ENCODE measurements at regions not wholly inside any gene's neighbourhood (a gene's known extent, or its start where the extent isn't known, plus 50 kb on each side); places are given as distances from the start of the nearest gene placed in this dataset.
A peak's percentile ranks its signal among the peaks of the same experiment; 100 is the strongest.

DNA sequence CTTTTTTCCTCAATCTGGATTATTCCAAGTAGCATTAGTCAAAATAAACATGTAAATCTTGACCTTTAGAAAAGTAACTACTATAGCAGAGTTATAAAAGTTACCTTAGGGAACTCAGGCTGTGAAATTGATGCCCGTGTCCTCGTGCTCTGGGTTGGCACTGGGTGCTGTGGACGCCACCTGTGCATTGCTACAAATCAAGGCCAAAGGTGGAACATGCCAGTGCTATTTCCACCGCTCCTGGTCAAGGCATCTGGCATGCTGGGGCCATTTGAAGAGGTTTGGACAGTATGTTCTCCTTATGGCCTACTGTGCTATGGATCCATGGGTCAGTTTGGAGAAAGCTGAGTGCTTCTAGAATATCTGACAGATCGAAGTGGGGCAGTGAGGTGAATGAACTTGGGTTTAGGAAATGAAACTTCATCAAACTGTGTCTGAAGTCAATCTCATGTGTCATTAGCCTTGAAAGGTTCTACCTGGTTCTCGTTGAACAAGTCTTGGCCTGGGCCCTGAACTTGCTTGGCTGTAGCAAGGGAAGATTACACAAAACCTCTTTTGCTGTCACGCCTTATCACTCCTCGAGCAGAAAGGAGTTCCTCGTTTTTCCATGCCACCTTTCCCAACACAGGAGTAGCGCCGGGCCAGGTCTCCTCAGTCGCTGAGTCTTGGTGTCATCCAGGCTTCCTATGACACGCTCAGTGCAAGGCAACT lies 397.6 kb upstream of the RGMA start:
- no peak for DNase-seq (ENCODE audit: low read depth, low spot score)

DNA sequence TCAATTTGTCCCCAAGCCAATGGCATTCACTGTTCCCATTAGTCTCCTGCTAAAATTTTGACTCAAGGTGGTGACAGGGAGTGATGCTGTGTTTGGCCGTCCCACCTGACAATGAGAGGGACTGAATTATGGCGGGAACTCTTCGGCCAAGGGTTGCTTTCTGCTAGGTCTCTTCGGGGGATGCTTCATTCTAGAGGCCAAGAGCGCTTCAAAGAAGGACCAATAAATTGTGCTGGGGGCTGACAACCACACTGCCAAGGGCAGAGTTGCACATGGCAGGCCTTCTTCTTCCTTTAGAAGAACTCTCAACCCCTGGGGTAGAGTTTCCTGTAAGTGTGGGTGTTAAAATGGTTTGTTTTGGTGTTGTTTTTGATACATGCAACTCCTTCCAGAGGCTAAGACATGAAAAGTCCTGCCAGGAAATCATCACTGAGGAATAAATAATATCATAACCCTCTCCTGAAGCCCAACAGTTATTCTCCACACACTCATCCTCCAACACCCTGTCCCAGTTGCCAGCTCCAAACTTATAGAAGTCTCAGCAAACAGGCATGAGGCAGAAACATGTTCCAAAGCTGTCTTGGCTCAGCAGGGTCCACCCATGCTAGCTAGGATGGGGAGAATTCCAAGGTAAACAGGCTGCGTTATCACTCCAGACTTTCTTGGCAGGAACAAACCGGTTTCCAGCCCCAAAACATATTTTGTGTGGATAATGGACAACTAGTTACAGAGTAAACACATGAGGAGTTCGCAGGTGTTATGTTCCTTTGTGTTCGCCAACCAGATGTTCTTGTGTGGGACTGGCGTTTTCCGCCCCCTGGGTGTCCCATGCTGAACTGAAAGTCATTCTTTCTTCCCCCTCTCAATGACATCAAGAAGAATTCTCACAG lies 396.7 kb upstream of the RGMA start:
- DNase-seq (ENCODE audit: low read depth, low spot score): no peak

DNA sequence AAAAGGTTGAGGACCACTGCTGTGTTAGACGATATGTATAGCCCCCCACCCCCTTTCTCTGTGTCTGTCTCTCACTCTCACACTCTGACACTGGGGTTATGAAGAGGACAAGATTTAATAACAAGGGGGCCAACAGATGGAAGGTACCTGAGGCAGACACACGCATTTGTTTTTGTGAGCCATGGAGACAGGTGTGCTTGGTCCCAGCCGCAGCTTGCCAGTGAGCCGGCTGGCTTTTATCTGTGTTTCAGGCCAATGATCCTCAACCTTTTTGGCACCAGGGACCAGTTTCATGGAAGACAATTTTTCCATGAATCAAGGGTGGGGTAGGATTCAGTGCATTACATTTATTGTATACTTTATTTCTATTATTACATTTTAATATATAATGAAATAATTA lies 394.9 kb upstream of the RGMA start:
- no peak for DNase-seq (ENCODE audit: low read depth, low spot score)

DNA sequence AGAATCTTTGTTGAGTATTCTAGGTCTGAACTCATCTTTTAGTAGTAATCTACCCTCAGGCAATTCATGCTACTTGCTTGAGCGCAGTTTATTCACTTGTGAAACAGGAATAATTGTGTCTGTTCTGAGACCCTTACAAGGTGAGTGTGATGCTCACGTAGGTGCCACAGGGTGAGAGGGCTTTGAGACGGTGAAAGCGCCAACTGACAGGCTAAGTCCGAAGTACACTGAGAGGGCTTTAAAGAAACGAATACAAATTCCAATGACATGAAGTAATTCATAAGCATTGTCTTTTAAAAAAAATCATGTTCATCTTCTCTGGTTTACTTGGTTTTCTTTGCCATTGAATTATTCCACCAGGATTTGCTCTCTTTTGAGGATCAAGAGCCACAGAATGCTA lies 393.7 kb upstream of the RGMA start:
- no peak for DNase-seq (ENCODE audit: low read depth, low spot score)

DNA sequence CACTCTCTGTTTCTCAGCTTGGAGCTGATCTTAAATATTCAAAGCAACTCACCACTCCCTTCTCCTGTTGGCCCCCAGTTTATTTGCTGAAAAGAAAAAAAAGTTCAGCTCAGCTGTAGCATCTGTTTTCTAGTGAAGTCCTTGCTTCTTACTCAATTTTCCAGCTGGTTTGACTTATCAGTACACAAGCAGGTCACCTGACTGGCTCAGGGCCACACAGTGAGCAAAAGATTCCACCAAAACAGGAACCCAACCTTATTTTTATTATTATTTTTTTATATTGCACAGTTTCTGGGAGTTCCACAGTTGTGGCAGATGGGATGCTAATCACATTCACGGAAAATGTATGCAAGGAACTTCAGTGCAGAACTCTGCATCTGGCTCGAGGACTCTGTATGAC lies 390.7 kb upstream of the RGMA start:
- DNase-seq (ENCODE audit: low read depth, low spot score): no peak

DNA sequence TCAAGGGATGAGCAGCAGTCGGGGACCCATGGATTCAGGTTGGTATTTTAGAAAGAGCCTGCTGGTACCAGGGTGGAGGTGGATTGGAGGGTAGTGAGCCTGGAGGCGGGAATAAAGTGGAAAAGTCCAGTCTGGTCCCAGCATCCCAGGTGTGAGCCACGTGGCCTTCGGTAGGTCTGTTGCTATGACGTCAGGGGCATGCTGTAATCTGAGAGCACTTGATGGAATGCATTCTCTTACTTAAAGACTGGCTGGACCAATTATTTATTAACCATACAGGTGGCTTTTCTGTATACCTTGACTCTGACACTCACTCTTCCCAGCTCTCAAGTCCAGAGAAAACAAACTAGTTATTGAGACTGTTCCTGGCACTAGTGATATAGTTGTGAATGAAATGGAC lies 389.9 kb upstream of the RGMA start:
- DNase-seq (ENCODE audit: low read depth, low spot score): peak; percentile 38

DNA sequence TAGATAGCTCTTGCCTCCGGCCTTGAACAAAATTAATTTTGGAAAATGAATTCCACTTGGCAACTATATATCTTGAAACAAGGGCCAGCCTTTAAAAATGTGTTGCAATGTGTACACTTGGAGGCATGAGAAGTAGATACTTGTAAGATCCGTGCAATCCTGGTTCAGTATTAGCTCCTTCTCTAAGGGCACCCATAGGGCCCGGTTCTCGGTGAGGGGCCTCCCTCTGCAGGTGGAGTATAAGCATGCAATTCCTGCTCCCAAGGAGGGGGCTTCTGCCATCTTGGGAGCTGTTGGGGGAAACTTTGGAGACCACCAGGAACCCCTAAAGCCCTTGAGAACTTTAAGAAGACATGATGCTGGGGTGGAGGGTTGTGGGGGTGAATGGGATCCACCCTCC lies 388.7 kb upstream of the RGMA start:
- no peak for DNase-seq (ENCODE audit: low read depth, low spot score)

DNA sequence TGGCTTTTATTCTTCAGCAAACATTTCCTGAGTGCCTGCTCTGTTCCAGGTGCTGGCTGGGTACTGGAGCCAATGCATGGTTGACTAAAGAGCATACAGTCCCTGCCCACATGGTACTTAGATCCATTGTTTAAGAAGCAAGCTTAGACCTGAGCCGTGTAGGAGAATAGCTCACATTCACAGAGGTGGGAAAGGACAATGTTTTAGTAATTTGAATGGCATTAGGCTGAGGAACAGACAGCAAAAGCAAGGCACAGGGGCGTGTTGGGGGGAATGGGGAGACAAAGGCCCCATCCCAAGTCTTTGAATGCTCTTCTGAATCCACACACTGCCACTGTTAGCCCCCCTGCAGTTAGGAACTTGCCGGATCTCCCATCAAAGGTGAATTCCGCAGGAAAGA lies 388.2 kb upstream of the RGMA start:
- peak; percentile 88 for DNase-seq (ENCODE audit: low read depth, low spot score)

DNA sequence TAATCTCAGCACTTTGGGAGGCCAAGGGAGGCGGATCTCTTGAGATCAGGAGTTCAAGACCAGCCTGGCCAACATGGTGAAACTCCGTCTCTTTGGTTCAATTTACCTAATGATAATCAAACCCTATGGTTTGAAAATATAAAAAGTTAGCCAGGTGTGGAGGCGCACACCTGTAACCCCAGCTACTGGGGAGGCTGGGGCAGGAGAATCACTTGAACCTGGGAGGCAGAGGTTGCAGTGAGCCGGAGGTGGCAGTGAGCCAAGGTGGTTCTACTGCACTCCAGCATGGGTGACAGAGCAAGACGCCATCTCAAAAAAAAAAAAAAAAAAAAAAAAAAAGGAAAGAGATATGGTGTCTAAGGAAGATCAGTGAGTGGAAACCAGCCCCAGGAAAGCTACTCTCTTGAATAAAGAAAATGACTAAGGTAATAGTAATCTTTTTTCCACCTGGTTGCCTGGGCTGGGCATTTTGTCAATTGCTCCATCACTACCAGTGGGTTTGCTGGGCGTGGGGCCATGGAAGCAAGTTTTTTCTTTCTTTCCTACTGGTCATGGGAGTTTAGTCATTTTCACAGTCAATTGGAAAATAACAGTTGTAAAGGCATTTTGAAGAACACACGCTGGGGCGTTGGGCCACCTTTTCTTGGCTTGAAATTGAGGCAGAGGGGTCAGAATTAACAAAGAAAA lies 387.6 kb upstream of the RGMA start:
- no peak for DNase-seq (ENCODE audit: low read depth, low spot score)

DNA sequence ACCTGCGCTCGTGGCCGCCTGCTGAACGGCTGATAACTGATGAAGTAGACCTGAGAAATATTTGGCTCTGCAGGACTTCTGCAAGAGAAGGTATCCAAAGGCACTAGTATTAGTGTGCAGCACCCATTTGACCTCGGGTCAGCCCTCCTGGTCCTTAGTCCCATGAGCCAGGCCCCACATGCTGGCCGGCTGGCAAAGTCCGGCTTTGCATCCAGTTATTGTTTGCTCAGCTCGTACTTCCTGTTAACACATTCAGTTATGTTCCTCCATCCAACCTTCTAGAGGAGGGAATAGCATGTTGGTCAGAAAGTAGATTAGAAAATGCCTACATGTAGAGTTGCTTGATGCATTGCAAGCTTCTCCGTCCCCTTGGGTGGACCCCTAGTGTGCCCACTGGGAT lies 385.7 kb upstream of the RGMA start:
- no peak for DNase-seq (ENCODE audit: low read depth, low spot score)

DNA sequence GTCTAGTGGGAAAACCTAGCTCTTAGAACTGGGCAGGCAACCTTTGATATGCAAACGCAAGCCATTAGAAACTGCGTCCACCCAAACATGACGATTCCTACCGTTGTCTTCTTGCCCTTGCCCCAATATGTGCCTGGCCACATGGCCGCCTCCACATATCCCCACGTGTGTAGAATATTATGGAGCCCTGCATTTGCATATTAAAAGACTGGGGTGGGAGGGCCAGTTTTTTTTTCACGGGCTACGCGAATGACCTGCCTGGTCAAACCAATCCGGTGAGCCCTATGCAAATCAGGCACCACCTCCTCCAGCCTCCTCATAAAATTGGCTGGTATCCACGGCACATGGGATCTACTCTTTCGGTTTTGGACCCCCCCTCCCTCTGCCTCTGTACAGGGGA lies 381.0 kb upstream of the RGMA start:
- DNase-seq (ENCODE audit: low read depth, low spot score): peak; percentile 83

DNA sequence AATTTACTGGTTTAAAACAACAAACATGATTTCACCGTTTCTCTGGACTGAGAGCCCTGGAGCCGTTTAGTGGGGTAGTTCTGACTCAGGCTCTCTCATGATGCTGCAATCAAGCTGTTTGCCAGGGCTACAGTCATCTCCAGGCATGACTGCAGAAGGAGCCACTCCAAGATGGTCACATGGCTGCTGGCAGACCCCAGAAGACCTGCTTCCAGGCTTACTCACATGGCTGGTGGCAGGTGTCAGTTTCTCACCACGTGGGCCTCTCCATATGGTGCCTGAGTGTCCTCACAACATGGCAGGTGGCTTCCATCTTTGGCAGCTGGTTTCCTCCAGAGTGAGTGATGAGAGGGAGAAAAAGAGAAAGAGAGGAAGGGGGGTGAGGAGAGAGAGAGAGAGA lies 378.3 kb upstream of the RGMA start:
- DNase-seq (ENCODE audit: low read depth, low spot score): no peak

DNA sequence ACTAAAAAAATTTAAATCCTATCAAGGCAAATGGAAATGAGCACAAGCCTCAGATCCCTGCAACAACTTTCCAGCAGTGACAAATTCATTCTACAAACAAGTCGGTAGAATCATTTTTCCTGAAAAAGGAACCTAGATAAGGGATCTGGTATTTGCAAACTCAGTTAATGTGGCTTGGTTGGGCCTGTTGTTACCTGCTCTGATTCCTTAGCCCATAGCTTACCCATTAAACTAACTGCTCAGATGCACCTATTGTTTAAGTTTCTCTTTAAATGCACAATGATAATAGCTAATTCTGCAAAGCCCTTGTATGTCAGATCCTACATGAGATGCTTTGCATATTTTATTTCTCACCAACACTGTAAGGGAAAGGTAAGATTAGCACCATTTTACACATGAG lies 377.4 kb upstream of the RGMA start:
- no peak for DNase-seq (ENCODE audit: low read depth, low spot score)

DNA sequence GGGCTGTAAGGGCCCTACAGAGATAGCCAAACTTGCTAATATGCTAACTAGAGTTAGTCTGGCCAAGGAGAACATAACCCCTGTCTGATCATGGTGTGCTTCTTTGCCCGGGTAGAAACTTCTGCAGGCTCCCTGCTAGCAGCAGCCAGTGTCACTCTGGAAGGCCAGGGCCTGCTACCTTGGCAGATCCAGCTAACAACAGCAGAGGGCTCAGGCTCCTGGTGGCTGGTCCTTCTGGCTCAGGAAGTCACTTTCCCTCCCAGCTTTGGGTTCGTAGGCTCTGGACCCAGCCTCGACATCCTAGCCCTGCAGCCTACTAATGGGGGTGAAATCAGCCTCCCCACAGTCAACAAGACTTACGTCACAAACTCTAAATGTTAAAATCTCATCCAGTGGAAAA lies 373.7 kb upstream of the RGMA start:
- no peak for DNase-seq (ENCODE audit: low read depth, low spot score)

DNA sequence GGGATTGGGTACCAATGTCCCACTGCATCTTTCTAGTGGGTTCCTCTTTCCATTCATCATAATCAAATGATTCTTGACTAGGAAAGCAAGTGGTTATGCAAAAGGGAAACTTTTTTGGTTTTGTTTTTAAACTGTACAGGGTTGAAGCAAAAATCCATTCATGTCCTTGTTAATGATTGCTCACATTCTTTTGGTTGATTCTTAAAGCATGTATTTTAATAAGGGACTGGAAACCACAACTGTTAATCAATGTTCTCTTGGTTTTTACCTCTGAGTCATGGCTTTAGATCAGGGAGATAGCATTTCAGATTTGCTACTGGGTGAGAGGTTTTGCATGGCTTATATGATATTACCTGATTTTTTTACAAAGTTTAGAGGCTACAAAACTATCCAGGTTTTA lies 371.7 kb upstream of the RGMA start:
- no peak for DNase-seq (ENCODE audit: low read depth, low spot score)

DNA sequence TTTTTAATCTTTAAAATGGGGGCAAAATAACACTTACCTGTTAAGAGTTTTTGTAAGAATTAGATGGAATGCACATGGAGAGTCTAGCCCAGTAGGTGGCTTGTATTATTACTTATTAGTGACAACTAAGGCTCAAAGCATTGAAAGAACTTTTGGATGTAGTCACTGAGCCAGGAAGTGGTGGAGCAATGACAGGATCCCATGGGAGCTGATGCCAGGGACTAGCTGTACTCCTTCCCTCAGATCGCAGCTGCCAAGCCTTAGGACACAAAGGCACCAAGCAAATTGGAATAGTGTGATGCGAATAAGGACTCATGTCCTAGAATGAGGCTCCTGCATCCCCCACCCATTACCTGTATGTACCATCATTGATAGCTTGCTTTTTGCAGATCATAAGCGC lies 370.4 kb upstream of the RGMA start:
- DNase-seq (ENCODE audit: low read depth, low spot score): no peak

DNA sequence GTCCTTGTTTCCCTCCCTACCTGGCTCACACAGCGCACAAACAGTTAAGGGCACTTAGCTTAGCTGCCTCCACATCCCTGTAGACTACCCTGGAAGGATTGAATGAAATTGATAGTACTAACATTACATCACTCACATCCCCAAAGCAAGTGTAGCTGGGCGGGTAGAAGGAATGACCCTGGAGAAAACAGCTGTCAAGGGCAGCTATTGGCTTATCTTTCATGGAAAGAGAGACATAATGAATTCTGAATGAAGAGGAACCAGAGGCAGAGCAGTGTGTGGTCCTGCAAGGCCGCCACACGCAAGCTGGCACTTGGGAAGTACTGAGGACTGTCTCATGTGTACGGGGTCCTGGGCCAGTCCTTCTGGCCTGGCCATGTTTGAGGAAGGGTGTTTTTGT lies 369.6 kb upstream of the RGMA start:
- no peak for DNase-seq (ENCODE audit: low read depth, low spot score)

DNA sequence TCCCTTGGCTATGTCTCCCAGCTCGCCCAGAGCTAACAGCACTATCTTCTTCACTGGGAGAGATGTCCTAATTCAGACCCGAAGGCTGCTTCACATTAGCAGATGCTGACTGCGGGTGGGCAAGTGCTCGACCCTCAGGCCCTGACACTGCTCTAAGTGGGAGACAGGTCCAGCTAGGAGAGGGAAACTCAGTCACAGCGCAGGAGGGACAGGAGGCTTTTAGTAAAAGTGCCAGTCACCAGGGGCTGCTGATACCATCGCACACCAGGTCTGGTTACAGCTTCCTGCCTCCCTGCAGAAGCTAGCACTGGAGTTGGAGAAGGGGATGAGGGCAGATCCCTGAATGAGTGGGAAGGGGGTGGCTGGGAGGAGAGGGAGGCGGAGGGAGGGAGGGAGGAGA lies 365.8 kb upstream of the RGMA start:
- no peak for DNase-seq (ENCODE audit: low read depth, low spot score)

DNA sequence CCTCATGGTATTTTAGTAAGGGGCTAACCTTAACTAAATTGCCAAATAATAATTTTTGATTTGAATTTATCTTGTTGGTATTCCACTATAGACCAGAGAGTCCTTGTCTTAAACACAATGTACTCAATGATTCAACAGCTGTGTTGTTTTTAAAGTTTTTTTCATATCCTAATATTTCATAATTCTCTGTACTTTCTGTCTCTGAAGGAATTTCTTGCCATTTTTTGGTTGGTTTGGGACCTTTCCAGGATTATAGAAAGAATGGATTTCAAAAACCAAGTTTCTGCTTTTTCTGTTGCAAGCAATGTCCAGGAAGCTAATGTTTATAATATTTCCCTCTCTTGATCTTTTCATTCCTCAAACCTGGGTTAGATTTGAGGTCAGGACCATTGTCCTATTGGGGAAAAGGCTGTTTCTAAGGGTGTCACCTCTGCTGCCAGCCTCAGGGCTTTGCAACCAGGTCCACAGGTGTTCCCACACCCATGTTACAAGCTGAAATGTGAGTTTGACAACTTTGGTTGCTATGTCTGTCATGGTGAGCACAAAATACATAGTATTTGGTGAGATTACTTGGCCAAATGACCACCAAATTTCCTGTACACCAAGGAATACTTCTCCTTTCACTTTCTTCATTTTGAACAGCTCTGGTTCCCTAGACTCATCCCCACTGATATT lies 363.7 kb upstream of the RGMA start:
- DNase-seq (ENCODE audit: low read depth, low spot score): no peak

DNA sequence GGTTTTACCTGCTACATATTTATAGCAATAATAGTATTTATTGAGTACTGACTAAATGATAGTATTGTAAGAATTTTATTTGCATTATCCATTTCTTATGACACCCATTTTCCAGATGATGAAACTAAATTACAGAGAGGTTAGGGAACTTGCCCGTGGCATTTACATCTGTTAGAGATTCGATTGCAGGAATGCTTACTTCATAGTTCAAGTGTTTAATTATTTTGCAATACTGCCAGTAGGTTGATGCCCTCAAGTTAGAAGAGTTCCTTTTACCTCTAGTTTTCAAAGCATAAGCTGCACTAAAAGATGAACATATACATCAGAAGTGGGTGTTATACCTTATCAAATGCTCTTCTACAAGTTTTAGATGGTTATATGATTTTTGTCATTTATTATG lies 362.8 kb upstream of the RGMA start:
- no peak for DNase-seq (ENCODE audit: low read depth, low spot score)

DNA sequence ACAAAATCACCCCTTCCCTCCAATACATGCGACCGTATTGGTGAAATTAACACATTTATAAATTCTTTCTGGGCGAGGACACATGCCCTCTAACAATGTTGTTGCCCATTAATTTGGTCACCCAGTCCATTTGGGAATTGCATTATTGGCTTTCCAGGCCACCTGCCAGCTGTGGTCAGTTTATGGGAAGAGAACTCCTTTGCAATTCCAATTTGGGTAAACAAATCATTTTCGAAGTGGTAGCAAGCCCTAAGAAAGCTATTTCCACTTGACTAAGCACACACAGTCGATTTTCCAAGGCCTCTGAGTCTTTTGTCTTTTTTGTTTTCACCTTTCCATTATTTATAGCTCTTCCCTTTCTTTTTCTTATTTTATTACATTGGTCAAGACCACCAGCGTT lies 362.3 kb upstream of the RGMA start:
- DNase-seq (ENCODE audit: low read depth, low spot score): no peak

DNA sequence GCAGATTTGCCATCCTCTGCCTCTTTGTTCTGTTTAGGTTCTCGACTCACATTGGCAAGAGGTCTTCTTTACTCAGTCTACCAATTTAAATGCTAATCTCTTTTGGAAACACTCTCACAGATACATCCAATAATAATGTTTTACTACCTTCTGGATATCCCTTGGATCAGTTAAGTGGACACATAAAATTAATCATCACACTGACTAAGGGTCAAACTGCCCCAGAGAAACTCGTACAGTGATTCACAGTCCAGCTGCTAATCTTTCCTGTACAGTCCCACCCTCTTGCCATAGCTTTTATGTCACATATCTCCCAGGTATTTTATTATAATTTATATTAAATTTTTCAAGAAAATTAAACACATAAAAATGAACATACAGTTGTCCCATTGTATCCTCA lies 360.8 kb upstream of the RGMA start:
- no peak for DNase-seq (ENCODE audit: low read depth, low spot score)

Data from ELF-1 (cell line).